ENCODE measurements at regions not wholly inside any gene's neighbourhood (a gene's known extent, or its start where the extent isn't known, plus 50 kb on each side); places are given as distances from the start of the nearest gene placed in this dataset.
A peak's percentile ranks its signal among the peaks of the same experiment; 100 is the strongest.

DNA sequence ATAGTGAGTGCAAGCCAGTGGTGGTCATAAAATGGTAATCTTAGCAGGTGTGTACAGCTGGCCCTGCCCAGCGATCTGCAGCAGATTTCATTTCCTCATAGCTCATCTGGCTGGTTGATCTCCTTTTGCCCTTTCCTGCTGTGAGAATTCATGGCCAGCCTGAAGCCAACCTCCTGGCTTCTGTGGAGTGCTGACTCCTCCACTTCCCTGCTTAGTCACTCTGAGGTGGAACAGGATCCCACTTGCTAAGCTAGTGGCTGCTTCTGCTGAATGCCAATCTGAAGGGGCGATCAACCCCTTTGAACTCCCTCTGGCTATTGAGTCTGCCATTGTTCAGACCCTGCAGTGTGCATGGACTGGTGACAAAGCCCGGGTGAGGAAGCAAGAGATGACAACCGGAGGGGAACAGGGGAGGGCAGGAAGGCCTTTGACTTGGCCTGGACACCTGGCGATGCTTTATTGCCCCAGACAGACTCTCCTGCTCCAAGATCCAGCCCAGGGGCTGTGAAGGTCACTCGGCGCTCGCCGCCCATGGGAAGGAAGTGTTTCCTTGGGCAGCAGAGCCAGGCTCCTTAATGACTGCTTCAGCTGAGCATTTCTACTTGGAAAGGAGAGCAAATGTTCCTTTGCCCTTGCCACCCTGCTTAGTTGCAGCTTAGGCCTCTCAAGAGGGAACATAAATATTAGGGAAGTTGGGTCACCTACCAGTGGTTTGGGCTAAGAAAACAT lies 341.1 kb downstream of the ZSWIM6 start:
- intact Hi-C loops (cut with DNase I), result no loop called here
- WGBS (ENCODE audit: insufficient coverage, low coverage, low lambda C conversion rate, missing lambda C conversion rate), result 26% methylated on average over 6 of the region's 9 CpGs
- no peak overlapping the region for H3K27ac ChIP-seq
- peak; percentile 29 to 56 (median 33) for ATAC-seq
- H3K4me3 ChIP-seq, result no peak overlapping the region
- DNase-seq, result no peak
- H3K27me3 ChIP-seq, result no peaks in the 10 kb centered on the region
- no peaks in the 10 kb centered on the region for H3K9me3 ChIP-seq
- H3K4me1 ChIP-seq, result peaks cover 0 to 4% (median 0%) of the 10 kb centered on the region in 4 donors
- no peaks in the 10 kb centered on the region for H3K36me3 ChIP-seq
- no peak for TF ChIP-seq POLR2A (IDR thresholded peaks at IDR 0.05)
- TF ChIP-seq, protein P1, sequence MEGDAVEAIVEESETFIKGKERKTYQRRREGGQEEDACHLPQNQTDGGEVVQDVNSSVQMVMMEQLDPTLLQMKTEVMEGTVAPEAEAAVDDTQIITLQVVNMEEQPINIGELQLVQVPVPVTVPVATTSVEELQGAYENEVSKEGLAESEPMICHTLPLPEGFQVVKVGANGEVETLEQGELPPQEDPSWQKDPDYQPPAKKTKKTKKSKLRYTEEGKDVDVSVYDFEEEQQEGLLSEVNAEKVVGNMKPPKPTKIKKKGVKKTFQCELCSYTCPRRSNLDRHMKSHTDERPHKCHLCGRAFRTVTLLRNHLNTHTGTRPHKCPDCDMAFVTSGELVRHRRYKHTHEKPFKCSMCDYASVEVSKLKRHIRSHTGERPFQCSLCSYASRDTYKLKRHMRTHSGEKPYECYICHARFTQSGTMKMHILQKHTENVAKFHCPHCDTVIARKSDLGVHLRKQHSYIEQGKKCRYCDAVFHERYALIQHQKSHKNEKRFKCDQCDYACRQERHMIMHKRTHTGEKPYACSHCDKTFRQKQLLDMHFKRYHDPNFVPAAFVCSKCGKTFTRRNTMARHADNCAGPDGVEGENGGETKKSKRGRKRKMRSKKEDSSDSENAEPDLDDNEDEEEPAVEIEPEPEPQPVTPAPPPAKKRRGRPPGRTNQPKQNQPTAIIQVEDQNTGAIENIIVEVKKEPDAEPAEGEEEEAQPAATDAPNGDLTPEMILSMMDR (IDR thresholded peaks at IDR 0.05), result no peak

DNA sequence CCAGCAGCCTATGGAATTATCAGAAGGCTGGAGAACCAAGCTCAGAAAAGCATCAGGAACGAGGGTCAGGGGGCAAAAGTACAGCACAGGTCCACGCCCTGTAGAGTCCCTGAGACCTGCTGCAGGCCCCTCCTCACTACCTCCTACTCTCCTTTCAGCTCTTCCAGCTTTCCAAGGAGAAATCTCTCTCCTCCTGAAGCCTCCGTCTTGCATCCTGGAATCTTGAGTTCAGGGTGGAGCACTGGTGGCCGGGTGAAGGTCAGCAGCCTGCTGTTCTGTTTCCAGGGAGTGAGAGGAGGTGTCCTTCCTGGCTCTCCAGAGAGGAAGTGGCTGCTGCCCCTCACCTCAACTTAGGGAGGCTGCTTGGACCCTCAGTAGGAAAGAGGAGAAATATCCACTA lies 342.3 kb downstream of the ZSWIM6 start:
- Histone ChIP-seq H3K36me3 (no peaks in the 10 kb centered on the region), H3K27ac (no peak overlapping the region), H3K4me1 (no peaks in the 10 kb centered on the region), H3K9me3 (no peaks in the 10 kb centered on the region), H3K27me3 (no peaks in the 10 kb centered on the region), H3K4me3 (no peak overlapping the region)
- ATAC-seq (no peak), DNase-seq (no peak)
- intact Hi-C loops (cut with DNase I), result no loop called here
- TF ChIP-seq, protein P1 (IDR thresholded peaks at IDR 0.05), result no peak
- no peak for TF ChIP-seq POLR2A (IDR thresholded peaks at IDR 0.05)
- WGBS (ENCODE audit: insufficient coverage, low coverage, low lambda C conversion rate, missing lambda C conversion rate), result 48% methylated on average over 4 of the region's 4 CpGs

DNA sequence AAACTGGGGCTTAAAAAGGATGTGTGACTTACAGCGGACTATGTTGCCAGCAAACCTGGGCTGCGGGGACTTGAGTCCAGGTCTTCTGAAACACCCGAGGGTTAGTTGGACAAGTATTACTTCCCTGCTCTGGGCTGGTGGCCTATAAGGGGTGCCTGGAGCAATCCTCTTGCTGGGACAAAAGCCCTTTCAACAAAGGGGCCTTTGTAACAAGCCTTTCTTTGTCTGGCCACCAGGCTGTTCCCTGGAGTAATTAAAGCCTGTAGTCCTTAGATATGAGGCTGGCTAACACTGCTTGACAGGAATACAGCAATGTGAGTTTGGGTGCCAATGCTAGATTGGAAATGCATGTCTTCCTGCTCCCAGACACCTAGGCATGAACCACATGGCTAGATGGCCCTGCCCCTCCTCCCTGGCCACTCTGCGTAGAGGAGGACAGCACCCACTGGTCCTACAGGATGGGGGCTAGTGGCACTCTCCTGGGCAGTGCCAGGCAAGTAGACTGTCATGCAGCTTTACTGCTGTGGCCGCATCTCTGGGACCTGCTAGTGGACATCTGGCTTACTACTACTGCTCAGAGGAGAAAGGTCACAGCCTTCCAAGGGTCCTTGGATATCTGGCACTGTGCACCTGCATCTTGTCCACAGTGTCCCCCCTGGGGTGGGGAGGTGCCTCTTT lies 343.1 kb downstream of the ZSWIM6 start:
- Histone ChIP-seq H3K27ac (no peak overlapping the region), H3K36me3 (no peaks in the 10 kb centered on the region), H3K4me1 (no peaks in the 10 kb centered on the region), H3K4me3 (no peak overlapping the region), H3K9me3 (no peaks in the 10 kb centered on the region), H3K27me3 (no peaks in the 10 kb centered on the region)
- intact Hi-C loops (cut with DNase I), result no loop called here
- DNase-seq (no peak), ATAC-seq (peak; percentile 24 to 54 (median 36))
- 30% methylated on average over 2 of the region's 5 CpGs for WGBS (ENCODE audit: insufficient coverage, low coverage, low lambda C conversion rate, missing lambda C conversion rate)
- TF ChIP-seq, protein P1 (IDR thresholded peaks at IDR 0.05), result no peak
- no peak for TF ChIP-seq POLR2A (IDR thresholded peaks at IDR 0.05)

DNA sequence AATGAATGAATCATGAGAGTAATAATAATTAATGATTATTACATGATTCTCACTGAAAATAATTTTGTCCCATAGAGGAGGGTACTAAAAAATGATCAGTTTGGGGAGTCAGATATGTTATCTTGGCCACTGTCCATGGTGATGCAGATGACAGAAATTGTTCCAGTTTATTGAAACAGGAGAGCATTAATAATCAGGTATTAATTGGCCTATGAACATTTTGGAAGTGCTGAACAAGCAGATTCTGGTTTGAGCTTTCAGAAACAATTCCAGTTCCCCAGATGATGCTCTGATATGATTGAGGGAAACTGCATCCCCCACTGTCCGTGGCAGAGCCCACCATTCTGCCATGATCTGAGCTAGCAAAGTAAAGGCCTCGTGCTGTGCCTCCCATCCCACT lies 345.2 kb downstream of the ZSWIM6 start:
- WGBS (ENCODE audit: insufficient coverage, low coverage, low lambda C conversion rate, missing lambda C conversion rate), result 65% methylated on average over 2 of the region's 2 CpGs
- Histone ChIP-seq H3K9me3 (no peaks in the 10 kb centered on the region), H3K36me3 (no peaks in the 10 kb centered on the region), H3K27me3 (no peaks in the 10 kb centered on the region), H3K4me3 (no peak overlapping the region), H3K4me1 (no peaks in the 10 kb centered on the region), H3K27ac (no peak overlapping the region)
- DNase-seq (no peak), ATAC-seq (no peak)
- intact Hi-C loops (cut with DNase I), result no loop called here
- TF ChIP-seq, protein P1 (IDR thresholded peaks at IDR 0.05), result no peak
- TF ChIP-seq POLR2A (IDR thresholded peaks at IDR 0.05), result no peak
